Esophagus squamous epithelium (tissue), 5 donors: ENCODE measurements at regions not wholly inside any gene's neighbourhood (a gene's known extent, or its start where the extent isn't known, plus 50 kb on each side); places are given as distances from the start of the nearest gene placed in this dataset.

ENCODE experiments used
- DNase-seq: peaks from one replicate; lab custom pipeline; 2025; lab: John Stamatoyannopoulos, UW
- H3K27ac ChIP-seq, 4 donors: fragments of 200-600 bp; sonication (generic); one replicate each; pipeline ENCODE4 v1.5.1; 2016 to 2019; ENCODE audit warnings: mild to moderate bottlenecking in 1 of 4
- H3K27me3 ChIP-seq, 4 donors: fragments of 200-600 bp; sonication (generic); 1 replicate in 3 of 4; 2 replicates in 1 of 4; pipeline versions ENCODE4 v1.5.1 to v1.6.0; 2017 to 2021; ENCODE audit warnings: antibody characterized with exemption in 1 of 4
- H3K36me3 ChIP-seq, 3 donors: fragments of 200-600 bp; sonication (generic); one replicate each; pipeline ENCODE4 v1.5.1; 2016 to 2019
- H3K4me1 ChIP-seq, 3 donors: fragments of 200-600 bp; sonication (generic); one replicate each; pipeline ENCODE4 v1.5.1; 2017 to 2019
- H3K4me3 ChIP-seq, 4 donors: fragments of 200-600 bp; sonication (generic); 1 replicate in 3 of 4; 2 replicates in 1 of 4; pipeline ENCODE4 v1.5.1; 2016 to 2019; ENCODE audit warnings: mild to moderate bottlenecking in 2 of 4, moderate library complexity in 1 of 4
- H3K9me3 ChIP-seq, 3 donors: fragments of 200-600 bp; sonication (generic); one replicate each; pipeline ENCODE4 v1.5.1; 2016 to 2019
- POLR2A ChIP-seq, 4 donors: fragments of 450-650 bp; IDR thresholded peaks; one replicate each; pipeline ENCODE4 v1.6.1; 2017; ENCODE audit warnings: antibody characterized with exemption in 4 of 4, mild to moderate bottlenecking in 4 of 4, moderate library complexity in 3 of 4
- WGBS, 2 donors: methylation state at CpG; one replicate each; pipeline ENCODE4 v1.1.5; 2018; 5-methylcytosine and 5-hydroxymethylcytosine counted together
- intact Hi-C: fragments of 100-400 bp; cut with DNase I; formaldehyde crosslinking; loops from one replicate; pipeline ENCODE4 v1.15.0; 2022
- TF ChIP-seq, protein P1 (sequence below), 6 experiments: fragments of 450-650 bp in 4 of 6; fragments of 200-600 bp in 2 of 6; sonication (generic) in 2 of 6; IDR thresholded peaks; one replicate each; pipeline ENCODE4 v1.5.1; 2016 to 2019; ENCODE audit warnings: antibody characterized with exemption in 6 of 6, mild to moderate bottlenecking in 4 of 6, moderate library complexity in 4 of 6
- donor health status: DM: yes; HTN: yes; CAD: no.

DNA sequence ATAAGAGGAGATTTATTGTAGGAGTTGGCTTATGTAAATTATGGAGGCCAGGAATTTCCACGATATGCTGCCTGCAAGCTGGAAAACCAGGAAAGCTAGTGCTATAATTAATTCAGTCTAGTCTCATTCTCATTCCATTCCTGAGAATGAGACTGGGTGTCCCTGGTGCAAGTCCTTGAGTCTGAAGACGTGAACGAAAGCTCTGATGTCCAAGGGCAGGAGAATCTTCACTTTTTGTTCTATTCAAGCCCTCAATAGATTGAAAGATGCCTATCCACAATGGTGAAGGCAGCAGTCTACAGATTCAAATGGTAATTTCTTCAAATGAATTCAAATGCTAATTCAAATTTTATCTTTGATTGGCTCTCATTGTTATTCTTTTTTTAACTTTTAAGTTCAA, 851.1 kb upstream of the MGAT4C start:
- 80 to 88% methylated on average over 3 of the region's 3 CpGs for WGBS, 2 donors
- H3K27me3 ChIP-seq = no peaks in the 10 kb centered on the region
- no peak overlapping the region for H3K27ac ChIP-seq
- intact Hi-C loops = no loop called here
- DNase-seq = no peak
- no peaks in the 10 kb centered on the region for H3K36me3 ChIP-seq
- no peak overlapping the region for H3K4me3 ChIP-seq
- H3K9me3 ChIP-seq = no peaks in the 10 kb centered on the region
- TF ChIP-seq, protein P1, sequence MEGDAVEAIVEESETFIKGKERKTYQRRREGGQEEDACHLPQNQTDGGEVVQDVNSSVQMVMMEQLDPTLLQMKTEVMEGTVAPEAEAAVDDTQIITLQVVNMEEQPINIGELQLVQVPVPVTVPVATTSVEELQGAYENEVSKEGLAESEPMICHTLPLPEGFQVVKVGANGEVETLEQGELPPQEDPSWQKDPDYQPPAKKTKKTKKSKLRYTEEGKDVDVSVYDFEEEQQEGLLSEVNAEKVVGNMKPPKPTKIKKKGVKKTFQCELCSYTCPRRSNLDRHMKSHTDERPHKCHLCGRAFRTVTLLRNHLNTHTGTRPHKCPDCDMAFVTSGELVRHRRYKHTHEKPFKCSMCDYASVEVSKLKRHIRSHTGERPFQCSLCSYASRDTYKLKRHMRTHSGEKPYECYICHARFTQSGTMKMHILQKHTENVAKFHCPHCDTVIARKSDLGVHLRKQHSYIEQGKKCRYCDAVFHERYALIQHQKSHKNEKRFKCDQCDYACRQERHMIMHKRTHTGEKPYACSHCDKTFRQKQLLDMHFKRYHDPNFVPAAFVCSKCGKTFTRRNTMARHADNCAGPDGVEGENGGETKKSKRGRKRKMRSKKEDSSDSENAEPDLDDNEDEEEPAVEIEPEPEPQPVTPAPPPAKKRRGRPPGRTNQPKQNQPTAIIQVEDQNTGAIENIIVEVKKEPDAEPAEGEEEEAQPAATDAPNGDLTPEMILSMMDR (IDR thresholded peaks at IDR 0.05) = no peak
- no peak for TF ChIP-seq POLR2A (IDR thresholded peaks at IDR 0.05)
- H3K4me1 ChIP-seq = no peaks in the 10 kb centered on the region

DNA sequence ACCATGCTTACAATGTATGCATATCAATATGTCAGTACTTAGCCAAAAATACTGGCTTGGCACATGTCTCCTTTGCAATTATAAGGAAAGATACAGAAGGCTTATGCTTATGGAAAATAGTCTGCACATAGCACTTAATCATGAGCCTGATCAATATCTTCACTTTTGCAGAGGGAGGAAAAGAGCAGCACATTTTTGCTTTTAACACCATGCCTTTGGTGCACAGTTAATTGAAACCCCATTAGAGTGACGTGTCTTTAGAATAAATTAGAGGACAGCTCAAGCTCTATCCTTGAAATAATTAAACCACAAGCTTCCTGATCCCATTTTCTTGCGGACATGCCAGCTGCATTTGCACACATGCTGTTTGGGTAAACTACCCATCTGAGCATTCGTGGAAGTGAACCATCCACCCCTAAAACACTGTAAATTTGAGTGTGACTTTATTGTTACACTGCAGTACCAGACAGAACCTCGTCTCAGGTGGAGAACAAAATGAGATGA, 839.9 kb upstream of the MGAT4C start:
- no peak overlapping the region for H3K27ac ChIP-seq
- intact Hi-C loops = no loop called here
- no peak for DNase-seq
- 63 to 71% methylated on average over 4 of the region's 4 CpGs for WGBS, 2 donors
- H3K4me3 ChIP-seq = no peak overlapping the region
- H3K27me3 ChIP-seq = no peaks in the 10 kb centered on the region
- H3K9me3 ChIP-seq = peaks cover 0 to 6% (median 0%) of the 10 kb centered on the region in 3 donors
- H3K4me1 ChIP-seq = no peaks in the 10 kb centered on the region
- TF ChIP-seq POLR2A (IDR thresholded peaks at IDR 0.05) = no peak
- TF ChIP-seq, protein P1 (IDR thresholded peaks at IDR 0.05) = no peak
- no peaks in the 10 kb centered on the region for H3K36me3 ChIP-seq

DNA sequence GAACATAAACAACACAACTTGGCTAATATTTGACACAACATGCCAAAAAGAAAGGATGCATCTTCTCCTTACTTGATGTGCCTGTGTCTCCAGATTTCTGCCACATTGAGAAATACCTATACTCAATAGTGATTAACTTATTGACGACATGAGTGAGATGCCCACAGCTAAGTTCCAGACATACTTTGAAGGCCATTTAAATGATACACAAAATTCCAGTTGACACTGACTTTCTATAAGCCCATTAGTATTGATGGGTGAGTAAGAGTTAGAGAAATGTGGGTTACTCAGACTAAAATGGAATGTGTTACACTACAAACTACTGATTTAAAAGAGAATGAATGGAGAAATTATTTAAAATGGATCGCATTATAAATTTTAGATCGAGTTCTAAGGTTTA, 838.2 kb upstream of the MGAT4C start:
- intact Hi-C loops = no loop called here
- Histone ChIP-seq H3K27ac (no peak overlapping the region), H3K4me3 (no peak overlapping the region), H3K36me3 (no peaks in the 10 kb centered on the region), H3K4me1 (no peaks in the 10 kb centered on the region), H3K27me3 (no peaks in the 10 kb centered on the region), H3K9me3 (peaks cover 0 to 6% (median 0%) of the 10 kb centered on the region in 3 donors)
- no peak for DNase-seq
- TF ChIP-seq POLR2A (IDR thresholded peaks at IDR 0.05) = no peak
- TF ChIP-seq, protein P1 (IDR thresholded peaks at IDR 0.05) = no peak
- WGBS, 2 donors = 78 to 79% methylated on average over 3 of the region's 3 CpGs

DNA sequence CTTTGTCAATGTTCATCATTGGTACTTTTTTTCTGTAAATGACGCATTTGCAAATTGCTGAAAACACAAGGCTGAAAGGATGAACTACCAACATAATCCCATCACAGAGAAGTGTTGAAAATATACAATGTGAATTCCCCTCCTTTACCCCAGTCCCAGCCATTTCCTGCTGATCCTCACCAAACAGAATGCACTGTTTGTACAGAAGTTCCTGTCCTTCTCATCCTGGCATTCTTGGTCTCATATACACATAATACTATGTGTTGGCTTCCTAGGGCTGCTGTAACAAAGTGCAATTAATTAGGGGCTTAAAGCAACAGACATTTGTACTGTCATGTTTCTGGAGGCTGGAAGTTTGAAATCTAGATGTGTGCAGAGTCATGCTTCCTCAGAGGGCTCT, 836.2 kb upstream of the MGAT4C start:
- intact Hi-C loops = no loop called here
- no peak overlapping the region for H3K4me3 ChIP-seq
- no peak for TF ChIP-seq POLR2A (IDR thresholded peaks at IDR 0.05)
- TF ChIP-seq, protein P1 (IDR thresholded peaks at IDR 0.05) = no peak
- H3K4me1 ChIP-seq = no peaks in the 10 kb centered on the region
- no peaks in the 10 kb centered on the region for H3K36me3 ChIP-seq
- H3K9me3 ChIP-seq = no peaks in the 10 kb centered on the region
- WGBS, 2 donors = 67 to 83% methylated on average over 1 of the region's 1 CpG
- no peak for DNase-seq
- H3K27me3 ChIP-seq = no peaks in the 10 kb centered on the region
- H3K27ac ChIP-seq = no peak overlapping the region

DNA sequence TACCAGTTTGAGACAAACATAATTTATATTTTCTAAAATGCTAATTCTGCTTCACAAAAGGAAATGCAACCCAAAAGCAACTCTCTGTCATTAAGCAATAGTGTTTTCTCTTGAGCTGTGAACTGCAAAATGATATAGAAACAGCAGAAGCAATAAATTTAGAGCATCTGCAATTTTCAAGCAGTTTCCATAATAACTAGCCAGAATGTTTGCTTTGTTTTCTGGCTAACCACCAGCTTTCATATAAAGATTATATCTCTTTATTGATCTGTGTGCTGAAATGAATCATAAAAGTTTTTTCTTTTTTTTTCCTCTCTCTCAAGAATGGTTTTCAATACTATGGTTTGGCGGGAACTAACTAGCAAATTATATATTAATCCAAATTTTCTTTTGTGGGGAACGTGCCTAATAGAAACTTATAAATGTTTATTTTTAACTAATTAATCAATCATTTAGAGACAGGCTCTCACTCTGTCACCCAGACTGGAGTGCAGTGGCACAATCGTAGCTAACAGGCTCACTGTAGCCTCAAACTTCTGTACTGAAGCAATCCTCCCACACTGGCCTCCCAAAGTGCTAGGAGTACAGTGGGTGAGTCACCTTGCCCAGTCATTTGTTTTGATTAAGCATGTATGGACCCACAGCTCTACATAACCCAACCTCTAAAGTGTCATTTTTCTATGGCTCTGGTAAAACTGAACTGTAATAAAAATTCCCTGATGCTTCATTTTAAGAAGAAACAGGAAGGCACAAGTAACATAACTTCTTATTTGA, 830.1 kb upstream of the MGAT4C start:
- H3K4me1 ChIP-seq = no peaks in the 10 kb centered on the region
- 46 to 59% methylated on average over 3 of the region's 3 CpGs for WGBS, 2 donors
- no peak overlapping the region for H3K4me3 ChIP-seq
- no peaks in the 10 kb centered on the region for H3K36me3 ChIP-seq
- intact Hi-C loops = no loop called here
- TF ChIP-seq POLR2A (IDR thresholded peaks at IDR 0.05) = no peak
- TF ChIP-seq, protein P1 (IDR thresholded peaks at IDR 0.05) = no peak
- no peak overlapping the region for H3K27ac ChIP-seq
- no peaks in the 10 kb centered on the region for H3K27me3 ChIP-seq
- H3K9me3 ChIP-seq = no peaks in the 10 kb centered on the region
- DNase-seq = no peak
